Smooth muscle cell (in vitro differentiated cells): ENCODE measurements at regions not wholly inside any gene's neighbourhood (a gene's known extent, or its start where the extent isn't known, plus 50 kb on each side); places are given as distances from the start of the nearest gene placed in this dataset.

Source experiments
- DNase-seq: peaks from one replicate; lab custom pipeline; 2025; ENCODE audit not compliant: unreplicated experiment; lab: John Stamatoyannopoulos, UW
- H2AFZ ChIP-seq: fragments of 200-600 bp; sonication (generic); 2 replicates; pipeline ENCODE4 v1.6.0; 2016; ENCODE audit warnings: antibody characterized with exemption, low read depth, mild to moderate bottlenecking
- H3F3A ChIP-seq: fragments of 200-600 bp; sonication (generic); 2 replicates; pipeline ENCODE4 v1.6.0; 2017; ENCODE audit warnings: antibody characterized with exemption, low read depth
- H3K27ac ChIP-seq: fragments of 200-600 bp; sonication (generic); 2 replicates; pipeline ENCODE4 v1.5.1; 2016; ENCODE audit warnings: low read depth, mild to moderate bottlenecking
- H3K27me3 ChIP-seq: fragments of 200-600 bp; sonication (generic); 2 replicates; pipeline ENCODE4 v1.6.1; 2016; ENCODE audit warnings: low read depth, mild to moderate bottlenecking
- H3K36me3 ChIP-seq: fragments of 200-600 bp; sonication (generic); 2 replicates; pipeline ENCODE4 v1.5.1; 2016; ENCODE audit warnings: low read depth
- H3K4me1 ChIP-seq: fragments of 200-600 bp; sonication (generic); 2 replicates; pipeline ENCODE4 v1.5.1; 2016; ENCODE audit warnings: low read depth
- H3K4me2 ChIP-seq: fragments of 200-600 bp; sonication (generic); 2 replicates; pipeline ENCODE4 v1.6.0; 2016; ENCODE audit warnings: mild to moderate bottlenecking
- H3K4me3 ChIP-seq: fragments of 200-600 bp; sonication (generic); 2 replicates; pipeline ENCODE4 v1.5.1; 2016; ENCODE audit warnings: mild to moderate bottlenecking
- H3K79me2 ChIP-seq: fragments of 200-600 bp; sonication (generic); 2 replicates; pipeline ENCODE4 v1.6.0; 2016; ENCODE audit warnings: low read depth, mild to moderate bottlenecking
- H3K9ac ChIP-seq: fragments of 200-600 bp; sonication (generic); 2 replicates; pipeline ENCODE4 v1.6.0; 2016; ENCODE audit warnings: low read depth
- H3K9me3 ChIP-seq: fragments of 200-600 bp; sonication (generic); replicated peaks from 2 replicates; pipeline ENCODE4 v1.5.1; 2016; ENCODE audit warnings: low read depth
- H4K20me1 ChIP-seq: fragments of 200-600 bp; sonication (generic); 2 replicates; pipeline ENCODE4 v1.6.0; 2016; ENCODE audit warnings: low read depth
- CTCF ChIP-seq: fragments of 200-600 bp; sonication (generic); IDR thresholded peaks from 2 replicates; pipeline ENCODE4 v1.5.1; 2017; ENCODE audit warnings: borderline replicate concordance, mild to moderate bottlenecking, antibody characterized with exemption; ENCODE audit not compliant: insufficient read depth, poor library complexity, severe bottlenecking
- WGBS: methylation state at CpG from one replicate; pipeline ENCODE4 v1.1.7; 2016; ENCODE audit warnings: low lambda C conversion rate; 5-methylcytosine and 5-hydroxymethylcytosine counted together

- no peak overlapping the region for H3K4me3 ChIP-seq
- TF ChIP-seq CTCF, result no peak
- no peaks in the 10 kb centered on the region for H3K4me1 ChIP-seq
- H3K9me3 ChIP-seq, result no peaks in the 10 kb centered on the region
- 69% methylated on average over 4 of the region's 4 CpGs for WGBS
- no peaks in the 10 kb centered on the region for H3K36me3 ChIP-seq
- H2AFZ ChIP-seq, result no peak overlapping the region
- no peaks in the 10 kb centered on the region for H3K79me2 ChIP-seq
- no peaks in the 10 kb centered on the region for H4K20me1 ChIP-seq
- no peak overlapping the region for H3K9ac ChIP-seq
- no peaks in the 10 kb centered on the region for H3K27me3 ChIP-seq
- DNase-seq, result no peak
- no peak overlapping the region for H3K4me2 ChIP-seq
- H3K27ac ChIP-seq, result no peak overlapping the region
- no peaks in the 10 kb centered on the region for H3F3A ChIP-seq
Measured at GRCh38 chr22:47309946-47310345, 547.5 kb downstream of the TBC1D22A start.

GRCh38 chr22:47309476-47309875 is 547.0 kb downstream of the TBC1D22A start:
- H3F3A ChIP-seq, result no peaks in the 10 kb centered on the region
- no peak for TF ChIP-seq CTCF
- H3K4me1 ChIP-seq, result no peaks in the 10 kb centered on the region
- H3K79me2 ChIP-seq, result no peaks in the 10 kb centered on the region
- no peak overlapping the region for H3K9ac ChIP-seq
- no peak for DNase-seq
- H3K4me3 ChIP-seq, result no peak overlapping the region
- H2AFZ ChIP-seq, result no peak overlapping the region
- H4K20me1 ChIP-seq, result no peaks in the 10 kb centered on the region
- no peaks in the 10 kb centered on the region for H3K27me3 ChIP-seq
- WGBS, result 72% methylated on average over 6 of the region's 6 CpGs
- H3K27ac ChIP-seq, result no peak overlapping the region
- no peak overlapping the region for H3K4me2 ChIP-seq
- no peaks in the 10 kb centered on the region for H3K36me3 ChIP-seq
- no peaks in the 10 kb centered on the region for H3K9me3 ChIP-seq

GRCh38 chr22:47308886-47309285 is 546.4 kb downstream of the TBC1D22A start:
- no peak overlapping the region for H3K4me2 ChIP-seq
- H3K79me2 ChIP-seq, result no peaks in the 10 kb centered on the region
- H3K27ac ChIP-seq, result no peak overlapping the region
- TF ChIP-seq CTCF, result no peak
- H3K9ac ChIP-seq, result no peak overlapping the region
- DNase-seq, result no peak
- H4K20me1 ChIP-seq, result no peaks in the 10 kb centered on the region
- H3K36me3 ChIP-seq, result no peaks in the 10 kb centered on the region
- no peaks in the 10 kb centered on the region for H3K9me3 ChIP-seq
- no peaks in the 10 kb centered on the region for H3K4me1 ChIP-seq
- no peak overlapping the region for H3K4me3 ChIP-seq
- WGBS, result 37% methylated on average over 2 of the region's 2 CpGs
- H3K27me3 ChIP-seq, result no peaks in the 10 kb centered on the region
- H3F3A ChIP-seq, result no peaks in the 10 kb centered on the region
- H2AFZ ChIP-seq, result no peak overlapping the region

GRCh38 chr22:47307822-47308221 is 545.4 kb downstream of the TBC1D22A start:
- H3K27me3 ChIP-seq, result no peaks in the 10 kb centered on the region
- H2AFZ ChIP-seq, result no peak overlapping the region
- no peaks in the 10 kb centered on the region for H3K4me1 ChIP-seq
- no peaks in the 10 kb centered on the region for H3K9me3 ChIP-seq
- no peak overlapping the region for H3K4me3 ChIP-seq
- H3K36me3 ChIP-seq, result no peaks in the 10 kb centered on the region
- DNase-seq, result no peak
- H3K79me2 ChIP-seq, result no peaks in the 10 kb centered on the region
- H3F3A ChIP-seq, result no peaks in the 10 kb centered on the region
- H4K20me1 ChIP-seq, result no peaks in the 10 kb centered on the region
- H3K9ac ChIP-seq, result no peak overlapping the region
- H3K4me2 ChIP-seq, result no peak overlapping the region
- 69% methylated on average over 6 of the region's 6 CpGs for WGBS
- no peak overlapping the region for H3K27ac ChIP-seq
- no peak for TF ChIP-seq CTCF
